ENCODE measurements at regions not wholly inside any gene's neighbourhood (a gene's known extent, or its start where the extent isn't known, plus 50 kb on each side); places are given as distances from the start of the nearest gene placed in this dataset.

- TF ChIP-seq, protein P1, sequence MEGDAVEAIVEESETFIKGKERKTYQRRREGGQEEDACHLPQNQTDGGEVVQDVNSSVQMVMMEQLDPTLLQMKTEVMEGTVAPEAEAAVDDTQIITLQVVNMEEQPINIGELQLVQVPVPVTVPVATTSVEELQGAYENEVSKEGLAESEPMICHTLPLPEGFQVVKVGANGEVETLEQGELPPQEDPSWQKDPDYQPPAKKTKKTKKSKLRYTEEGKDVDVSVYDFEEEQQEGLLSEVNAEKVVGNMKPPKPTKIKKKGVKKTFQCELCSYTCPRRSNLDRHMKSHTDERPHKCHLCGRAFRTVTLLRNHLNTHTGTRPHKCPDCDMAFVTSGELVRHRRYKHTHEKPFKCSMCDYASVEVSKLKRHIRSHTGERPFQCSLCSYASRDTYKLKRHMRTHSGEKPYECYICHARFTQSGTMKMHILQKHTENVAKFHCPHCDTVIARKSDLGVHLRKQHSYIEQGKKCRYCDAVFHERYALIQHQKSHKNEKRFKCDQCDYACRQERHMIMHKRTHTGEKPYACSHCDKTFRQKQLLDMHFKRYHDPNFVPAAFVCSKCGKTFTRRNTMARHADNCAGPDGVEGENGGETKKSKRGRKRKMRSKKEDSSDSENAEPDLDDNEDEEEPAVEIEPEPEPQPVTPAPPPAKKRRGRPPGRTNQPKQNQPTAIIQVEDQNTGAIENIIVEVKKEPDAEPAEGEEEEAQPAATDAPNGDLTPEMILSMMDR (conservative IDR thresholded peaks at IDR 0.05; ENCODE audit: low read depth, low read length): no peak
- no peak for TF ChIP-seq EZH2 (IDR thresholded peaks at IDR 0.05; ENCODE audit: borderline replicate concordance, low read depth, low read length, poor library complexity, severe bottlenecking)
These were observed 81.6 kb upstream of the SALL3 start for GRCh38 chr18:78898066-78898465.
